Motor neuron (in vitro differentiated cells): ENCODE measurements at regions not wholly inside any gene's neighbourhood (a gene's known extent, or its start where the extent isn't known, plus 50 kb on each side); places are given as distances from the start of the nearest gene placed in this dataset.
"Not testable (repeated sequence)": the region's sequence is repeated elsewhere in the genome, so short reads cannot be mapped to it uniquely, and the experiment has no call there.

Source experiments
- ATAC-seq, 8 experiments: fragments of 200-7000 bp; cut with Tn5 transposase; replicated peaks in 6 of 8; 2 replicates each; pipeline ENCODE4 v1.8.0; 2021; ENCODE audit warnings: mild to moderate bottlenecking in 8 of 8, moderate library complexity in 8 of 8
- H3K27ac ChIP-seq, 2 donors: fragments of 250-450 bp; sonication (Bioruptor Pico); 2 replicates each; pipeline ENCODE4 v1.9.0; 2021; ENCODE audit warnings: antibody characterized with exemption in 2 of 2, mild to moderate bottlenecking in 2 of 2, moderate library complexity in 1 of 2
- H3K4me1 ChIP-seq, 2 donors: fragments of 250-450 bp; sonication (Bioruptor Pico); replicated peaks in 1 of 2; 2 replicates each; pipeline ENCODE4 v1.6.1; 2021; ENCODE audit warnings: antibody characterized with exemption in 2 of 2, mild to moderate bottlenecking in 2 of 2, moderate library complexity in 1 of 2
- H3K4me3 ChIP-seq, 5 donors: fragments of 250-450 bp; sonication (Bioruptor Pico); 2 replicates each; pipeline ENCODE4 v1.9.0; 2021; ENCODE audit warnings: antibody characterized with exemption in 5 of 5, mild to moderate bottlenecking in 5 of 5, moderate library complexity in 4 of 5
- WGBS, 10 experiments: fragments of 450-650 bp; shearing (Covaris generic); methylation state at CpG; one replicate each; pipeline ENCODE4 v1.0.0; 2022; 5-methylcytosine and 5-hydroxymethylcytosine counted together
- in situ Hi-C, 9 experiments: fragments of 400-800 bp; cut with MboI; loops; one replicate each; pipeline ENCODE4 v1.15.0; 2021; ENCODE audit warnings: low sequenced_read_pairs in 9 of 9, low pct_unique_long_range_greater_than_20kb in 2 of 9; ENCODE audit not compliant: unreplicated experiment in 9 of 9

GRCh38 chr21:16198546-16198945, 468.8 kb downstream of the USP25 start:
- Histone ChIP-seq H3K4me3 (no peak overlapping the region), H3K27ac (no peak overlapping the region), H3K4me1 (peaks cover 9 to 26% of the 10 kb centered on the region in 2 donors)
- ATAC-seq, result no peak
- 60 to 100% (median 98%) methylated on average over 1 to 3 of the region's 3 CpGs; no CpG with 5 or more reads in 2 of the 10 experiments for WGBS, 10 experiments
- in situ Hi-C loops, result no loop called here

DNA sequence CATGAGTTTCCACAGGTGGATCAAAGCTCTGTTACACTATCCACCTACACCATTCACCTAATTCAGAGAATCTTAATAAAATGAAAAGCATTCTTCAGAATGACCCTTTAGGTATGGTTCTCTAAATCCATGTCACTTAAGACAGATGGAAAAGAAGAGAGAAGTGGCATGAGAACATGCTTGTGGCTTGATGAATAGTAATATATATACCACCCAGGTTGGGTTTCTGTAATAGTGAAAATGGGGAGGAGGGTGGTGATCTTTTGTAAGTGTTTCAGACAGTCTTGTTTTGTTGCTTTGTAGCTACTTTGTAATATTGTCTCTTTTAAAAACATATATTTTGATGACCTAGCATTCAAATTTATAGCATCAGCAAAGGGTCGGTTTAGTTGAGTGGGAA, 469.8 kb downstream of the USP25 start:
- in situ Hi-C loops, result no loop called here
- ATAC-seq, result no peak
- 0 to 20% methylated on average over 1 of the region's 1 CpG; no CpG with 5 or more reads in 8 of the 10 experiments for WGBS, 10 experiments
- H3K4me3 ChIP-seq, result no peak overlapping the region
- peaks cover 9 to 18% of the 10 kb centered on the region in 2 donors for H3K4me1 ChIP-seq
- no peak overlapping the region for H3K27ac ChIP-seq

DNA sequence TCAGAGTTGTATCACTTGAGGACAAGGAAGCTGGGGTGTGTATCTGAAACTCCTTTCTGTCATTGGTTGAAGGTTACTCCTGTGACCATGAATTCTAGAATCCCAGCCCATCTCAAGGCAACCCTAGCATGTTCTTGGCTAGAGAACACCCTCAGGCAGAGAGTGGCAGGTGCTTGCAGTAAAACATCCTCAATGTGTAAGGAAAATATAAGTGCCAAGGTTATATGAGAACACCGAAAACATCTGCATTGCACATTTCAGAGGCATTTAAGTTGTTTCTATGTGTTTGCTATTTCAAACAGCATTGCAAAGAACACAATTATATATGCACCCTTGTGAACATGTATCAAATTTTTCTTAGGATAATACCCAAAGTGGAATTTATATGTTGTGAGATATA, 471.9 kb downstream of the USP25 start:
- Histone ChIP-seq H3K27ac (no peak overlapping the region), H3K4me3 (no peak overlapping the region), H3K4me1 (peaks cover 11 to 12% of the 10 kb centered on the region in 2 donors)
- WGBS, 10 experiments, result 58 to 100% (median 91%) methylated on average over 1 of the region's 1 CpG; no CpG with 5 or more reads in 1 of the 10 experiments
- in situ Hi-C loops, result no loop called here
- ATAC-seq, result no peak

DNA sequence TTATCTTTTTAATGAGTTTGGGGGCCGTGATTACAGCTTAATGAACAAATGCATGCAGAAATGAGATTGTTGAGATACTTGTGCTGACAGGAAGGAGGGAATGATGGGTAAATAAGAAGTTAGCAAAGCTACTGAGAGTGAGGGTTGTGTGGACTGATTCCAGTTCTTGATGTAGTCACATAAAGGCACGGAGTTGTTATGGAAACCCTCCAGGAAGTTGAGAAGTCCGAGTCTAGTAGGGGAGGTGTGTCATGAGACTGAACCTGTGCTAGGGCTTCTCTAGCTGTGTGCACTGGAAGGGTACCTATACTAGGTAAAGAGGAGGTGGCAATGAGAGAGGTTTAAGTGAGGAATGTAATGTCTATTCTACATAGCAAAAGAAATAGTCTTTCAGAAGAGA, 475.7 kb downstream of the USP25 start:
- H3K4me1 ChIP-seq, result peaks cover 0 to 4% of the 10 kb centered on the region in 2 donors
- no peak overlapping the region for H3K4me3 ChIP-seq
- 29 to 100% (median 81%) methylated on average over 1 to 3 of the region's 3 CpGs; no CpG with 5 or more reads in 2 of the 10 experiments for WGBS, 10 experiments
- ATAC-seq, result peak in 1 of 8 experiments; percentile 71
- in situ Hi-C loops, result no loop called here
- H3K27ac ChIP-seq, result no peak overlapping the region

GRCh38 chr21:16211339-16212303, 481.8 kb downstream of the USP25 start:
- in situ Hi-C loops, result no loop called here
- Histone ChIP-seq H3K27ac (no peak overlapping the region), H3K4me3 (no peak overlapping the region), H3K4me1 (peaks cover 5 to 8% of the 10 kb centered on the region in 2 donors)
- WGBS, 10 experiments, result 27 to 93% (median 64%) methylated on average over 2 to 6 of the region's 7 CpGs
- ATAC-seq, result peak in 5 of 8 experiments; percentile 51 to 73 (median 53)

DNA sequence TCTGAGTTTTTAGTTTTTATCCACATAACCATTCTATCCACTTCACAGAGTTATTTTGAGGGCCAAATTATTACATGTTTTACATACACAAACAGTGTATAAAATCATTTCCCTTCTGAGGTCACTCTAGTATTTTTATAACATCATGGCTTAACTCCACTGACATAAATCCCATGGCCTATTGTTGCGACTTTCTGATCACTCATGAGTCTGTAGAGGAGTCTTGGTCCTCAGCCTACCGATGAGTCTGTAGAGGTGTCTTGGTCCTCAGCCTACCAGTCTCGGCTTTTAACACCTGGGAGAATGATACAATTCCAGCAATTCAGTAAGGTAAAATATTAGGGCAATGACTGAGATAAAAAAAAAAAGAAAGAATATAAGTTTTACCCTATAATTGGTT, 483.7 kb downstream of the USP25 start:
- H3K4me1 ChIP-seq, result peaks cover 3 to 8% of the 10 kb centered on the region in 2 donors
- H3K27ac ChIP-seq, result no peak overlapping the region
- no peak overlapping the region for H3K4me3 ChIP-seq
- ATAC-seq, result no peak
- 68 to 100% (median 100%) methylated on average over 1 to 3 of the region's 3 CpGs; no CpG with 5 or more reads in 3 of the 10 experiments for WGBS, 10 experiments
- in situ Hi-C loops, result no loop called here

DNA sequence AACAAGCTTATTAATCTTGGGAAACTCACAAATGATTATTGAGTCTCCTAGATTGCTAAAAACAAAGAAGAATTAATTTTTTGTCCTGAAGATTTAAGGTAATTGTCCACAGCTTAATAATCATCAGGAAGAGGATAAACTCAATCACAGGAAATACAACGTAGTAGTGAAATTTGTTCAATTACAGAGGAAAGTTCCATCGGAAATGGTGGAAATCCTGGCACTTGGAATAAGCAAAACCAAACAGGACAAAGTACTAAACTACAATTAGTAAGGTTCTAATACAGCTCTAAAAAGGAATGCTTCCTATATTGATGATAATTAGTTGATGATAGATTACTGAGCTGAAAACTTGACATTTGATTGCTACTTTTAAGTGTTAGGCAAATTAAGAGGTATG, 485.4 kb downstream of the USP25 start:
- Histone ChIP-seq H3K27ac (no peak overlapping the region), H3K4me3 (no peak overlapping the region), H3K4me1 (peaks cover 3 to 8% of the 10 kb centered on the region in 2 donors)
- in situ Hi-C loops, result no loop called here
- 69 to 100% (median 94%) methylated on average over 1 to 2 of the region's 2 CpGs; no CpG with 5 or more reads in 2 of the 10 experiments for WGBS, 10 experiments
- ATAC-seq, result no peak

- Histone ChIP-seq H3K4me1 (peaks cover 3 to 8% of the 10 kb centered on the region in 2 donors), H3K27ac (no peak overlapping the region), H3K4me3 (no peak overlapping the region)
- no peak for ATAC-seq
- in situ Hi-C loops, result no loop called here
- WGBS, 10 experiments, result 0 to 71% (median 27%) methylated on average over 1 to 2 of the region's 2 CpGs
These were observed 485.9 kb downstream of the USP25 start for GRCh38 chr21:16215663-16216183.

DNA sequence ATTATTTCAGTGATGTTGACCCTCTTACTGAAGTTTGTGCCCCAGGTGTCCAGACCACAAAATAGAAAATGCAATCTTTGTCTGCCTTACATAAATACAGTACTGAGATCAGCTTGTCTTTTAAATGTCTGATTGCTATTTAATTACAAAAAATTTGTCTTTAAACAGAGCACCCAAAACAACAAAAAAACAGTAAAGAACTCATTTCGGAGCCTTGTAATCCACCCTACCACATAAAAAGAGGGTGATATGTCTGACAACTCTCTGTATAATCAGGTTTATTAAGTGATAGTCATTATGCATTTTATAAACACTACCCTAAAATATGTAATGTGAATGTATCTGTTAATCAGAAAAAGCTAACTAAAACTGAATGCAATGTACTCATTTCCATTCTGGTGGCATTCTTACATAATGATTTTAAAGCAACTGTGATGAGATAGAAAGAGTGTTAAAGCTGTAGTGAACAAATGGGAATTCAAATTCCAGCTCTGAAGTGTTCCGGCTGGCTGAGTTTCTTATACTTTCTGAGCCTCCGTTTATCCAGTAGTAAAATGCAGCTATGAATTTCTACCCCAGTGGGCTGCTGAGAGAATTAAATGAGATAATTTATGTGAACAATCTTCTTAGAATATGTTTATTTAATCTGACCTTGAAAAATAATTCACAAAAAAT, 486.6 kb downstream of the USP25 start:
- peaks cover 0 to 8% of the 10 kb centered on the region in 2 donors for H3K4me1 ChIP-seq
- in situ Hi-C loops, result no loop called here
- 36 to 89% (median 76%) methylated on average over 2 to 3 of the region's 3 CpGs for WGBS, 10 experiments
- H3K4me3 ChIP-seq, result no peak overlapping the region
- no peak overlapping the region for H3K27ac ChIP-seq
- ATAC-seq, result no peak

DNA sequence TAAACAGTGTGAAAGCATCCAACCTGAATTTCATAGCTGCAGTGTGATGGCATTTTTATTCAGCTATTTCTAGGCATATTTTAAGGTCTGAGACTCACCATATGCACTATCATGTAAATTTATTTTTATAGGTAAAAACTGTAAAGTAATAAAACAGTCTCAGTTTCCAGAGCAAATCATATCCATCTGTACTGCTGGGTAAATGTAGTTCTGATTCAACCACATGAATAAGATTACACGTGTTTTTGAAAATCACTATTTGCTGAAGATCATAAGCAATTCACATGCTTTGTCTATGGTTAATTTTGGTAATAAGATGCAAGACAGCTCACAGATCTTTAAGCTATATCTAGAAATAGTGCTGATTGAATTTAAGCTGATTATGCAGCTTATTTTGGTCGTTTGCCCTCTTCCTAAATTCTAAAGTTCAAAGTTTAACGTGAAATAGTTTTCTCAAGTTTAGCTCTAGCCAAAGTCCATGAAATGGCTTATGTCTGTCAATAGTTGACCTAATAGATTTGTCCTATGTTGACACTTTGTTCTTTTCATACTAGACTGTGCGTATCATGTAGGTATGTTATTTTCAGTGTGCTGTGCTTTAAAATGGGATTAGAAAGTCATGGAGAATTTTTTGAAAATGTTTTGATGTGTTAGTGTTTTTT, 489.0 kb downstream of the USP25 start:
- no peak overlapping the region for H3K27ac ChIP-seq
- H3K4me1 ChIP-seq, result peaks cover 0 to 5% of the 10 kb centered on the region in 2 donors
- 62 to 100% (median 90%) methylated on average over 1 to 4 of the region's 4 CpGs; no CpG with 5 or more reads in 1 of the 10 experiments for WGBS, 10 experiments
- ATAC-seq, result no peak
- in situ Hi-C loops, result no loop called here
- H3K4me3 ChIP-seq, result no peak overlapping the region

GRCh38 chr21:16224756-16225155, 495.0 kb downstream of the USP25 start:
- H3K4me3 ChIP-seq, H3K27ac ChIP-seq, ATAC-seq, in situ Hi-C loops, H3K4me1 ChIP-seq: not testable (repeated sequence)
- WGBS, 10 experiments, result 36 to 100% (median 51%) methylated on average over 1 to 2 of the region's 3 CpGs; no CpG with 5 or more reads in 5 of the 10 experiments

DNA sequence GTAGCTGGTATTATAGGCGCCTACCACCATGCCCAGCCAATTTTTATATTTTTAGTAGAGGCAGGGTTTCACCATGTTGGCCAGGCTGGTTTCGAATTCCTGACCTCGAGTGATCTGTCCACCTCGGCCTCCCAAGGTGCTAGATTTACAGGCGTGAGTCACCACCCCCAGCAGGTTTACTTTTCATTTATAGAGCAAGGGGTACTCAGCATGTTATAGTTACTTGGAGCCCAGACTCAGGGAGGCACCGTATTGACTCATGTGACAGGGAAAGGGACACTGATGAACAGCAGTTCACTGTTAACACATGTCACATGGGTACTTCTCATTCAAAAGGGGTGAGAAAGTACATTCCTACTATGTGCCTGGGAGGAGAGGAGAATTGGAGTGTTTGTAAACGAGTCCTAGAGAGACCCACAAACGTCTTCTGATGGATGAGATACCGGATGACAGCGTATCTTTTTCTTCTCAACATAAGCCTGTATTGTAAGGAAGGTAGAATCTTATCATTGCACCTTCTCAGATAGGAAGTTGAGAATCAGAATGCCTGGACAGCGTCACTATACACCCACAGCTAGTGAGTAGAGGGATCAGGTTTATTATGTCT, 510.0 kb downstream of the USP25 start:
- Histone ChIP-seq H3K4me3 (no peak overlapping the region), H3K27ac (no peak overlapping the region), H3K4me1 (peaks cover 4 to 10% of the 10 kb centered on the region in 2 donors)
- 69 to 100% (median 86%) methylated on average over 1 to 10 of the region's 11 CpGs for WGBS, 10 experiments
- no peak for ATAC-seq
- in situ Hi-C loops, result no loop called here
